Mesodermal cell (in vitro differentiated cells): ENCODE measurements at regions not wholly inside any gene's neighbourhood (a gene's known extent, or its start where the extent isn't known, plus 50 kb on each side); places are given as distances from the start of the nearest gene placed in this dataset.

Experiments used
- H3K27ac ChIP-seq: 2 replicates; pipeline ENCODE4 v1.7.0; 2013; ENCODE audit warnings: mild to moderate bottlenecking, low read depth, low read length, moderate library complexity; ENCODE audit not compliant: severe bottlenecking
- H3K36me3 ChIP-seq: 2 replicates; pipeline ENCODE4 v1.7.1; 2013; ENCODE audit warnings: mild to moderate bottlenecking, low read length, moderate library complexity; ENCODE audit not compliant: control insufficient read depth, insufficient read depth
- H3K4me1 ChIP-seq: one replicate; pipeline ENCODE4 v1.7.1; 2013; ENCODE audit warnings: mild to moderate bottlenecking, low read length; ENCODE audit not compliant: insufficient read depth, control insufficient read depth, poor library complexity, severe bottlenecking
- H3K4me3 ChIP-seq: 2 replicates; pipeline ENCODE4 v1.7.0; 2013; ENCODE audit warnings: low read length, control low read depth, mild to moderate bottlenecking; ENCODE audit not compliant: insufficient read depth, poor library complexity, severe bottlenecking; ENCODE audit errors: extremely low read depth
- H3K9me3 ChIP-seq: 2 replicates; pipeline ENCODE4 v1.7.1; 2013; ENCODE audit warnings: mild to moderate bottlenecking, low read length, moderate library complexity; ENCODE audit not compliant: control insufficient read depth
- WGBS, 2 experiments: methylation state at CpG; one replicate each; pipeline ENCODE4 v1.1.5; 2013; ENCODE audit warnings: missing lambda C conversion rate in 2 of 2; ENCODE audit not compliant: insufficient coverage in 2 of 2; 5-methylcytosine and 5-hydroxymethylcytosine counted together

DNA sequence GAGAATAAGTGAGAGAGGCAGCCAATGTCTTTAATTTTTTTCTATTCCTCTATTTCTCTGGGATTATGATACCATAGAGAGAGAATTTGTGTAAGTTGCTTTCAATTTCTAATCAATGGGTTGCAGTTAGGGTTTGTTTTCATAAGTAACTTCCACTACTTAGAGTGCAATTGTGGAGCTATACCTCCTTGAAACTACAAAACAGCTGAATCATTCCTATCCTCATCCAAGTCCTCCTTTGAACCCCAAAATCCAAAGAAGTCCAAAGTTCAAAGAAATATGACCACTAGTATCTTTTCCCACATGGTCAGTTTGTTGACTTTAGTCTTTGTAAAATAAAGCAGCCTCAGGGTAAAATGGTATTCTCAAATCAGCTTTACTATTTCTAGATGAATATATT lies 1085.4 kb upstream of the INTU start:
- Histone ChIP-seq H3K4me3 (no peak overlapping the region), H3K4me1 (peaks cover 2% of the 10 kb centered on the region), H3K9me3 (no peaks in the 10 kb centered on the region), H3K27ac (no peak overlapping the region), H3K36me3 (no peaks in the 10 kb centered on the region)

DNA sequence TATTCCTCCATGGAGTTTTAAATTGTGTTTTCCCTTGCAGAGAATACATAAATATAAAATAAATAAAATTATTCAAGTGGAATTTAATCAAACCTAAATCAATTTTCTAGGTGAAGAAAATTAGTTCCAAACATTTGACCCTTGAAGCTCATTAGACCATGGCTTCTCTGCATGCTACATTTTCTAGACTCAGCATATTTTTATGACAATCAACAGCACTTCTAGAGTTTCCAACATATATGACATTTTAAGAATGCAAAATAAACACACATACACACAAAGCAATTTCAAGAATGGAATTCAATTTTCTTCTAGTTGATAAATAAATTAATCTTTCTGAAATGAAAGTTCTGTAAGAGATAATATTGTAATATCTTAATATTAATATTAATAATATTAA lies 1083.9 kb upstream of the INTU start:
- no peak overlapping the region for H3K27ac ChIP-seq
- H3K4me1 ChIP-seq = no peaks in the 10 kb centered on the region
- no peak overlapping the region for H3K4me3 ChIP-seq
- H3K9me3 ChIP-seq = no peaks in the 10 kb centered on the region
- H3K36me3 ChIP-seq = no peaks in the 10 kb centered on the region

DNA sequence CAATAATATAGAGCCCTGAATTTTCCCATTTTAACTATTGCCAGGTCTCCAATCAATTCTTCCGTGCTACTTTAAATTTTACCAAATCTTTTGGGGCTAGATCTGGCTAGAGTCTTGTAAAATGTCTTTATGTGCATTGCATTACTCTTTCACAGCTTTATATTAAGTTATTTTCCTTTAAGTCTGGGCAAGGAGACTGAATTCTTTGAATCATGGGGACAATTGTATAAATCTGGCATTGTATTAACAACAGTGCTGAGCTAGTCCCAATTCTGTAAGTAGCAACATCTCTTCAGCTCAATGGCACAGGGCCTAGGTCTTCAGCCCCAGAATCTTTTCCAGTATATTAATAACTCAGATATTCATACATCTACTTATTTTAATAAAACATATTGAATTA lies 1080.4 kb upstream of the INTU start:
- Histone ChIP-seq H3K9me3 (no peaks in the 10 kb centered on the region), H3K27ac (no peak overlapping the region), H3K4me3 (no peak overlapping the region), H3K36me3 (no peaks in the 10 kb centered on the region), H3K4me1 (no peaks in the 10 kb centered on the region)
- no CpG with 5 or more reads among the region's 1 CpG for WGBS, 2 experiments

DNA sequence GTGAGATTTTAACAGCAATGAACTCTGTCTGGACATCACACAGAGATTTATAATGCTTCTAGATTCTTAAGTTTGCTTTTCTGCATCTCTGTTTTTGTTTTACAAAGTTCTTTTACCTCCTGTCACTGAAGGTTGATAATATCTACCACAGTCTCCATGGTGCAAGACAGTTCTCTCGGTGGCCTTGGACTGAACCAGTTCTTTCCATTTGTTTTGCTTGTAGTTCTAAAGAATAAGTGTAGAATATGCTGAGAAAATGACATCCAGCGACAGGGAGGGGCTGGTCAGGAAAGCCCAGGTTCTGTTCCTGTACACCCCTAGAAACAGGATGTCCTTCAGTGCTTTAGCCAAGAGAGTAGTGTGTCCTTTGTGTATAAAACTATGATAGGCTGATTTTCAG lies 1079.5 kb upstream of the INTU start:
- no peaks in the 10 kb centered on the region for H3K36me3 ChIP-seq
- no peak overlapping the region for H3K4me3 ChIP-seq
- H3K27ac ChIP-seq = no peak overlapping the region
- WGBS, 2 experiments = 89 to 90% methylated on average over 2 of the region's 2 CpGs
- no peaks in the 10 kb centered on the region for H3K9me3 ChIP-seq
- no peaks in the 10 kb centered on the region for H3K4me1 ChIP-seq

DNA sequence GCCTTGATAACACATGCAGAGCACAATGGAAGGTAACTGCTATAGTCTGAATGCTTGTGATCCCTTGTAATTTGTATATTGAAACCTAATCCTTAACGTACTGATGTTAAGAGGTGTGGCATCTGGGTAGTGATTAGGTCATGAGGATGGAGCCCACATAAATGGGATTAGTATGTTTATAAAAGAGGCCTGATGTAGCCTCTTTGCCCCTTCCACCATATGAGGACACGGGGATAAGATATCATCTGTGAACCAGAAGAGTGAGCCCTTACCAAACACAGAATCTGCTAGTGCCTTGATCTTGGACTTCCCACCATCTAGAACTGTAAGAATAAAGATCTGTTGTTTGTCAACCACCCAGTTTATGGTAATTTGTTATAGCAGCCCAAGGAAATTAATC lies 1074.2 kb upstream of the INTU start:
- H3K4me3 ChIP-seq = no peak overlapping the region
- H3K4me1 ChIP-seq = no peaks in the 10 kb centered on the region
- WGBS, 2 experiments = 86% methylated on average over 1 of the region's 2 CpGs; no CpG with 5 or more reads in 1 of the 2 experiments
- no peaks in the 10 kb centered on the region for H3K9me3 ChIP-seq
- H3K36me3 ChIP-seq = no peaks in the 10 kb centered on the region
- H3K27ac ChIP-seq = no peak overlapping the region

DNA sequence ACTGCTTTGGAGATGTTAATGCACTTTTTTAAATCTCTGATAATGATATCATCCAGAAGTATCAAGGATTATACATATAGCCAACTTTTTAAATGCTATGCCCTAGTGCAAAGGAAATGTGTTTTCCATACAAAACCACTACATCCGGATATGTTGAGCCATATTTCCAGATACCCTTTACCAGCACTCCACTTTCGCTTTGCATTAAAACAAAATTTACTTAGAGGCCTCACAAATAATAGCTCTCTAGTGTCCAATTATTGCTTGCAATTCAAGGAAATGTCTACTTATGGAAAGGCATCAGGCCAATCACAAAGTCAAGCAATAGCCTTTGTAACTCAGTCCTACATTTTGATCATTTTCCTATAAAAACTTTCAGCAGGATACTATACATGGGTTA lies 1072.8 kb upstream of the INTU start:
- Histone ChIP-seq H3K27ac (no peak overlapping the region), H3K9me3 (no peaks in the 10 kb centered on the region), H3K4me3 (no peak overlapping the region), H3K4me1 (no peaks in the 10 kb centered on the region), H3K36me3 (no peaks in the 10 kb centered on the region)
- WGBS, 2 experiments = 44 to 50% methylated on average over 2 of the region's 2 CpGs

DNA sequence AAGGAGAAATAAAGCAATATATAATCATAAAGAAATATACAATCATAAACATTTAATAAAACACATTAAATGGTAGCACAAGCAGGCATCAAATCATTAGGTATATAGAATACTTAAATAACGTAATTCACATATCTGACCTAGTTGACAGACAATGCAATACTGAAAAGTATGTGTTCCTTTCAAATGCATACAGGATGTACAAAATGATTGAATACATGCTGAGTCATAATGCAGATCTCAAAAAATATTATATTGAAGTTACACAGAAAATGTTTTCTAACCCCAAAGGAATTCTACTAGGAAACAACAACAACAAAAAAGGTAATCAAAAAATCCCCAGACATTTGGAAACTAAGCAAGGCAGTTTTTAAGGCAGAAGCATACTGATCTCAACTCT lies 1072.0 kb upstream of the INTU start:
- Histone ChIP-seq H3K36me3 (no peaks in the 10 kb centered on the region), H3K4me3 (no peak overlapping the region), H3K4me1 (no peaks in the 10 kb centered on the region), H3K27ac (no peak overlapping the region), H3K9me3 (no peaks in the 10 kb centered on the region)
- WGBS, 2 experiments = no CpG with 5 or more reads among the region's 1 CpG

DNA sequence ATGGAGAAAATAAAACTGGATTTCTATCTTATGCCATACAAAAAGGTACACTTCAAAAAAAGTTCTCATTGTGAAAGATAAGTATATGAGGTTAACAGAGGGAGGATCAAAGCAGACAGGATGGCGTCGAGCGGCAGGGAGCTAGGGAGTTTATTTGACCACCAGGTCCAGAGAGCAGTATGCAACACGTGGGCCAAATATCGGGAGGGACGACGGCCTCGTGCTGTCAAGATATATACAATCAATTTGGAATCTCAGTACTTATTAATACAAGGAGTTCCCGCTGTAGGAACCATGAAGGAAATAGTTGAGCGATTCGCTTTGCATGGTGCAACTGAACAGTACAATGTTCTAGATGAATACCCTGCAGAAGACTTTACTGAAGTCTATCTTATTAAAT lies 1069.4 kb upstream of the INTU start:
- 94 to 96% methylated on average over 6 to 9 of the region's 11 CpGs for WGBS, 2 experiments
- no peaks in the 10 kb centered on the region for H3K4me1 ChIP-seq
- H3K27ac ChIP-seq = no peak overlapping the region
- no peak overlapping the region for H3K4me3 ChIP-seq
- H3K36me3 ChIP-seq = no peaks in the 10 kb centered on the region
- H3K9me3 ChIP-seq = no peaks in the 10 kb centered on the region

DNA sequence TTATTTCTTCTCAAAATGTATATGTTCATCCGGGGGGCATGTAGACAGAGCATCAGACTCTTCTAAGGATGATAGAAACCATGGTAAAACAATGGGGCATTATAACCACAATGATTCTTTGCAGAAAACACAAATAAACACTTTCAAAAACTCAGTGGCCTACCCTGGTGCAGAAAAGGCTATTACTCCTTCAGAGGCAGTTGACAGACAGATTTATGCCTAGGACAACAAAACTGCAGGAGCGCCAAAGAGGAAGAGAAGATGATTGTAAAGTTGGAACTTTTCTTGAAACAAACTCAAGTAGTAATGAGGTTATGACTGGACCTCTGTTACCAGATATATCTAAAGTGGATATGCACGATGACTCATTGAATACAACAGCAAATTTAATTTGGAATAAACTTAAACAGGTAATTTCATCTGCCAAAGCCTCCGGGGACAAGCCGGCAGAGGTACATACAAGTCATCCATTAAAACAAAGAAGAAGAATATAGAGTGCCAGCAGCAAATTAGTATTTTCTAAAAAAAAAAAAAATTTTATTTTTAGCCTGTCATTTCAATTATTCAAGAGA lies 1068.4 kb upstream of the INTU start:
- no CpG with 5 or more reads among the region's 5 CpGs for WGBS, 2 experiments
- no peak overlapping the region for H3K4me3 ChIP-seq
- no peaks in the 10 kb centered on the region for H3K9me3 ChIP-seq
- H3K27ac ChIP-seq = no peak overlapping the region
- H3K36me3 ChIP-seq = no peaks in the 10 kb centered on the region
- H3K4me1 ChIP-seq = no peaks in the 10 kb centered on the region

DNA sequence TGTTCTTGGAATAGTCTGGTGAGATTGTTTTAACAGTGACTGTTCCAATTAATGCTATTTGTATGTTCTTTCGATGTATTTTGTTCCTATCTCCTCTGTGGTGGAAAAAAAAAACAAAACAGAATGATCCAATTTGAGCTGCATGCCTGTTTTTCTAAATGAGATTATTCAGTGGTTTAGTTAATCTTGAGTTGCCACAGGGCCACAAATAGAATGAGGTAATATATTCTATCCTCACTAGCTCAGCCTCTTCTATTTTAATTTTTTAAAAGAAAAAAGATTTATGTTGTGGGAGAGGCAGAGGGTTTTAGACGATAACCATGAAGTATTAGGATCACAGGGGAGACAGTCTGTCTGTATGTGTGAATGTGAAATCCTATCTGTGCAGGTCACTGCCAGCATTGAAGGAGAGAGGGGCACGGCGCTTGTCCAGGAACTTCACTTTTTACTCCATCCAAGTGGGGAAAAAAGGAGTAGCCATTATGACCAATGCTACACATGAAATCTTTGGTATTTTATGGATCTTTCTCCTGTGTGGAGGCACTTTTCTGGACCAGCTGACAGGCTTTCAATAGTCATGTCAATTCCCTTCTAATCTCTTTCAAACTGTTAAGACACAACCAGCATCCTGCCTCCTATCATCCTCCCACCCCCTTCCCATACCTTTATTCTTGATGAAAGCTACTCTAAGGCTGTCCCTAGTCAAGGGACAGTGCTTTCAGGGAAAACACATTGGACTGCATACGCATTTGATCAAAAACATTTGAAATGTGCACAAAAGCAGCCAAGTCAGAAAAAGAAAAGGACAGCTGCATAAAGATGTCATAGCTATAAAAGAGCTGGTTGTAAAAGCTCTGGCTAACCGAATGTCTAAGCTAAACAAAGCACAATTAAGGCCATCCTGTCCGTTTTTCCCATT lies 1063.8 kb upstream of the INTU start:
- Histone ChIP-seq H3K4me3 (no peak overlapping the region), H3K4me1 (no peaks in the 10 kb centered on the region), H3K27ac (no peak overlapping the region), H3K9me3 (no peaks in the 10 kb centered on the region), H3K36me3 (no peaks in the 10 kb centered on the region)
- 84 to 97% methylated on average over 3 to 6 of the region's 7 CpGs for WGBS, 2 experiments

DNA sequence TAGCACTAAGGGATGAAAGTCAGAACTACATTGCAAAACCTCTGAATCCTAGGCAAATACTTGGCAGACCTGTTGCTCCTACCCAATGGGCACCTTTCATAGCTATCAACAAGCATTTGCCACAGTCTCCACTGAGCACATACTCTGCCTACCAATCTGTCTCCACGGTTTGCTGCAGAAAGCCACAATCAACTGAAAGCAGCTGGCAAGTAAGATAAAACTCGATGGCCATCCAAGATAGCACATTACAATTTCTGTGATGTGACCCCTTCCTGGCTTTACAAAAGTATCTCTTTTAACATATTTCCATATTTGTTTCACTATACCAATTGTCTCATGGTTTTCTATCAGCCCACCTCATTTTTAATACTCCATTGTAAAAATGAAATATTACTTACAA lies 1060.5 kb upstream of the INTU start:
- WGBS, 2 experiments = 72 to 92% methylated on average over 2 of the region's 2 CpGs
- no peak overlapping the region for H3K27ac ChIP-seq
- no peaks in the 10 kb centered on the region for H3K36me3 ChIP-seq
- no peak overlapping the region for H3K4me3 ChIP-seq
- no peaks in the 10 kb centered on the region for H3K4me1 ChIP-seq
- H3K9me3 ChIP-seq = no peaks in the 10 kb centered on the region
